Activated CD4-positive, alpha-beta T cell treated with anti-CD3 and anti-CD28 coated beads for 4 hours (primary cell): ENCODE measurements at regions not wholly inside any gene's neighbourhood (a gene's known extent, or its start where the extent isn't known, plus 50 kb on each side); places are given as distances from the start of the nearest gene placed in this dataset.

ENCODE experiments used
- DNase-seq, 2 donors: peaks; one replicate each; pipeline ENCODE4 v3.0.0-alpha.2; 2020

- no peak for DNase-seq
Observed at GRCh38 chr3:72060447-72061034, 275.6 kb upstream of the PROK2 start.

GRCh38 chr3:72058493-72059081 is 273.6 kb upstream of the PROK2 start:
- DNase-seq: no peak

GRCh38 chr3:72055436-72055835 is 270.5 kb upstream of the PROK2 start:
- DNase-seq: no peak

DNA sequence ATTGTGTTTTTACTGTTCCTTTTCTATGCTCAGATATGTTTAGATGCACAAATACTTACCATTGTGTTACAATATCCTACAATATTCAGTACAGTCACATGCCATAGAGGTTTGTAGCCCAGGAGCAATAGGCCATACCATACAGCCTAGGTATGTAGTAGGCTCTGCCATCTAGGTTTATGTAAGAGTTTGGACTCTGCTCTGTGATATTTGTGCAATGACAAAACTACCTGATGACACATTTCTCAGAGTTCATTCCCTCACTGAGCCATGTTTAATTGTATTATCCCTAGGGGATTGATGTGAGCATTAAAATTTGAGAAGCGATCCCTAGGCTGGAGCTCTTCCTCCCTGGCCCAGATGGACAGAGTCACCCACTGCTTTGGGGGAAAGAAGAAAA is 270.0 kb upstream of the PROK2 start:
- DNase-seq: no peak

- no peak for DNase-seq
Observed at GRCh38 chr3:72052841-72053409, 268.0 kb upstream of the PROK2 start.

DNA sequence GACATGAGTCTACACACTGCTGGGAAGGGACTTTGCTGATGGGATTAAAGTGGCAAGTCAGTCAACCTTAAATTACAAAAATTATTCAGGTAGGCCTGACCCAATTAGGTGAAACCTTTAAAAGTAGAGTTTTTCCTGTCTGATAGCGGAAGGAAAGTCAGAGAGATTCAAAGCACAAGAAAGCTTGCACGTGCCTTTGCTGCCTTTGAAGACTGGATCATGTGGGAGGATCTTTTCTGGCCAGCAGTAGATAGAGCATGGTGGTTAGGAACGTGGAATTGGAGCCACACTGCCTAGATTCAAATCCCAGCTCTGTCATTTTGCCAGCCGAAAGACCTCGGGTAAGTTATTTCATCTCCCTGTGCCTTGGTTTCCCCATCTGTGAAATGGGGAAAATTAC is 265.8 kb upstream of the PROK2 start:
- no peak for DNase-seq

- DNase-seq: no peak
Observed at GRCh38 chr3:72050048-72050632, 265.2 kb upstream of the PROK2 start.

DNA sequence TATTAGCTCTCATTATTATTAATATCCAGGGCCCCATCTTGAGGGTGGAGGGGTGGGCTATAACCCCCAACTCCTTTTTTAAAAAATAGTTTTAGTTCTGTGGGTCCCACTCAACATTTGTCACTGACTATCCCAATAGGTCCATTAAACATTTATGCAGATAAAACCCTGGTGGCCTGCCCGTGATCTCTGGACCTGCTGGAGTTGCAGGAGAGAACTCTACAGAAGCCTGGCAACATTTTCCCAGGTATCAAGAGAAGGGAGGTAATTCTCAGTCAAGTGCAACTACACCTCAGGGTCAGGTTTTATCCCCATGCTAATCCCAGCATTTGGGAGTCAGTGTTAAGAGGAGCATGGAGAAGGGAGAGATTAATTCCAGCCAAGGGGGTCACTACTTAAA is 264.4 kb upstream of the PROK2 start:
- DNase-seq: no peak

DNA sequence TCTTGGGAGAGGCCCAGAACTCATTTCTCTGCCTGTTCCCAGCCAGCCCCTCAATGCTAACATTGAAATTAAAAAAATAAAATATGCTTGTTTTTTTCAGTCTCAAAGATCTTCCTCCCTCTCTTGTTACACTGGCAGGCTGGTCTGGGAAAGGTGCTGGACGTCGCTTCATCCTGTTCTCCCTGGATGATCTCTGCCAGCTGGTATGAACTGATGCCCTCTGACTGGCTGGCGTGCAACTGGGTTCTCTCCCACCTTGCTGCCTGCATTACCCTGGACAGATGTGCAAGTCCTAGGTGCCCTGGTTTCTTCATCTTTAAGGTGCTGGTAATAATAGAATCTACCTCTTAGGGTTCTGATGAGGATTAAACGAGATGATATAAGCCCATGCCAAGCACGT is 263.9 kb upstream of the PROK2 start:
- no peak for DNase-seq

DNA sequence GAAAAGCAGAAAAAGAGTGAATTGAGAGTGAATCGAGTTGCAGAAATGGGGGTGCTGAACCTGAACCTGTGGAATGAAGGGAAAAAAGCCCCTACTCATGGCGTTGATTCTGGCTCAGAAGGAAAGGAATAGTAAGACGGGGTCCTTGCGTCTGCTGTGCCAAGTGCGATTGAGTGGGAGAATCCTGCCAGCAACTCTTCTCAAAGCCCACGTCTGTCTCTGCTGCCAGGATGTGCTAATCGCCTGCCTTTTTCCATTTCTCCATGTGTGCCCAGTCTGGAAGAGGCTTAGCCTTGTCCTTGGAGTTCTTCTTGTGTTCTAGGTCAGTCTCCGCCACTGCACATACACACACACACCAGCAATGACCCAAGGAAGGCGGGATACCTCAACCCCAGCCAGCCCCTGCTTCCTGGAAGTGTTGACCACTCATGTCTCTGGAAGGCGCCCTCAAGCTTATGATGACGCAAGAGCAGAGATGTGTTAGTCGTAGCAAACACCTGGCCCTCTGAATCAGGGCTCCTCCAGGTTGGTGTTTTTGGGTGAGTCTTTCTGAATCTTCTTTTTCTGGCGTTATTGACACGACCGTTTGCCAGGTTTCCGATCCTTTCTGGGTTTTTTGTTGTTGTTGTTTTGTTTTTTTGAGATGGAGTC is 262.4 kb upstream of the PROK2 start:
- no peak for DNase-seq

DNA sequence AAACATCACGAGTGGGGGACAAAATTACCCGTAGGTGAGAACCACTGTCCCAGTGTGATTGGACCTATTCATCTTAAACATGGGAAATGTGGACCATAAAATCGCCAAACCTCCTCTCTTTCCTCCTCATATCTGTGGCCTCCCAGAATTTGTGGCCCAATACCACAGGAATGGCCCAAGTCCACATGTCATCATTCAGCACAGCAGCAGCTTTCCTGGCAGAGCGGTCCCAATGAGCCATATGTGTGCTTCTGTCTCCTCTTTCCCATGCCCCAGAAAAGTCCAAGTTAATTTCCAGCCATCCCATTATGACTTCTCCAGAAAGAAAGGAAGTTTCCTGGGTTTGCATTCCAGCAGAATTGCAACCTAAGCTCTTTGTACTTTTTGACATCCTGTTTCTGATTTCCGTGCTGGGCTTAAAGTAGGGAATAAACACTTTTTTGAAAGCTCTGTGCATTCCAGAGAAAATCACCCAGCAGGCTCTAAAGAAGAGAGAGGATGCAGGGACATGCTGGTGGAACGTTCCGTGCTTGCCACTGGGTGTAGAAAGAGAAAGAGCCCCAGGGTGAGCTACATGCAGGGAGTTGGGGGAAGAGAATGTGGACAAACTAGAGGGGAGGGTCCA is 259.4 kb upstream of the PROK2 start:
- DNase-seq: no peak

- DNase-seq: no peak
Observed at GRCh38 chr3:72043204-72044133, 258.5 kb upstream of the PROK2 start.

- DNase-seq: no peak
Observed at GRCh38 chr3:72042397-72043203, 257.7 kb upstream of the PROK2 start.

GRCh38 chr3:72041511-72041910 is 256.6 kb upstream of the PROK2 start:
- DNase-seq: no peak

DNA sequence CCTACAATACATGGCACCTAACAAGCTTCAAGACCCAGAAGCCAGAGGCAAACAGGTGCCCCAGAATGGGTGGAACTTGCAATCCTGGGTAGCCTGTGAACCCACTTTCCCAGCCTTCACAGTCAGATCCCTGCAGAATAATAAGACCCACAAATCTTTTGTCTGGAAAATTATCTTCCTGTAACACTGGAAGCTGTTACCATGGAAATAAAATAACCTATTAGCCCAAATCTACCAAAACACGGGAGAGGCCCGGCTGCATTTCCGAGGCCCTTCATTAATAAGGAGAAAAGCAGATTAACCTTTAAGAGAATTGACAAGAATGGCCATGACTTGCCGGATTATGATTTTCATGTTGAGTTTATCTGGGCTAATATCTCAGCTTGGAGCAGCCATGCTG is 256.1 kb upstream of the PROK2 start:
- DNase-seq: no peak

- DNase-seq: no peak
Observed at GRCh38 chr3:72039677-72040076, 254.7 kb upstream of the PROK2 start.

DNA sequence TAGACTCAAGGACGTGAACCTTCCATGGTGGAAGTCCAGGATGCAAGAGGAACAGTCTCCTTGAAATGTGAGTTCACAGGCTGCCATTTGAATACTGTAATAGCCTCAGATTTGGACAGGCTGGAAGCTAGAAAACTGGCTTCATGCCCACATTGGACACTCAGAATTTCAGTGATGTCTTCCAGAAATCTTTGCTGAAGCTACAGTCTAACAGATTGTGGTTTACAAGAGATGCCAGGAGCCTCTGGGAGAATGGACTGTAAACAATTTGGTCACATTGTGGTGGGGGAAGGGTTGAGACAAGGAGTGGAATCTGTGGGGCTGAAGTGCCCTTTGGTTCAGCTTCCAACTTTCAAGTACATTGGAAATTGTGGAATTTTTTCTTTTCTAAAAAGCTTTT is 252.0 kb upstream of the PROK2 start:
- no peak for DNase-seq

- DNase-seq: no peak
Observed at GRCh38 chr3:72035606-72036005, 250.7 kb upstream of the PROK2 start.

DNA sequence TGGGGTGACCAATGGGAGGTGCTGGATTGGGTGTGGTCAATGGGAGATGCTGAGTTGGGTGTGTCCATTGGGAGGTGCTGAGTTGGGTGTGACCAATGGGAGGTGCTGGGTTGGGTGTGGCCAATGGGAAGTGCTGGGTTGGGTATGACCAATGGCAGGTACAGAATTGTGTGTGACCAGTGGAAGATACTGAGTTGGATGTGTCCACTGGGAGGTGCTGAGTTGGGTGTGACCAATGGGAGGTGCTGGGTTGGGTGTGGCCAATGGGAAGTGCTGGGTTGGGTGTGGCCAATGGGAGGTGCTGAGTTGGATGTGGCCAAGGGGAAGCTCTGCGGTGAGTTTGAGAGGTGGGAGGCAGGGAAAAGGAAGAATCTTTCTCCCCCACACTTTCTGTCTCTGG is 250.0 kb upstream of the PROK2 start:
- DNase-seq: no peak

GRCh38 chr3:72033666-72034428 is 248.9 kb upstream of the PROK2 start:
- DNase-seq: no peak
